Mammary epithelial cell (primary cell): ENCODE measurements at regions not wholly inside any gene's neighbourhood (a gene's known extent, or its start where the extent isn't known, plus 50 kb on each side); places are given as distances from the start of the nearest gene placed in this dataset.

ENCODE experiments used
- CTCF ChIP-seq, 2 donors: IDR thresholded peaks in 1 of 2; conservative IDR thresholded peaks in 1 of 2; 2 replicates each; pipeline ENCODE4 v1.5.1; 2011 to 2012; ENCODE audit warnings: inconsistent platforms in 2 of 2, low read length in 2 of 2, mild to moderate bottlenecking in 2 of 2, control low read depth in 1 of 2, low read depth in 1 of 2; ENCODE audit not compliant: insufficient read depth in 1 of 2; ENCODE audit errors: extremely low read depth in 1 of 2
- EZH2 ChIP-seq: IDR thresholded peaks from 2 replicates; pipeline ENCODE4 v1.6.1; 2012; ENCODE audit warnings: low read length, inconsistent platforms, borderline replicate concordance

GRCh38 chr3:15851735-15852134 lies 54.0 kb upstream of the ANKRD28 start:
- TF ChIP-seq CTCF (conservative IDR thresholded peaks at IDR 0.05 in 1 of 2, IDR thresholded peaks at IDR 0.05 in 1 of 2; ENCODE audit: extremely low read depth in 1 of 2, insufficient read depth in 1 of 2, low read depth in 1 of 2, low read length in 2 of 2) (no peak), EZH2 (no peak)
